IPS-18a (cell line): ENCODE measurements at regions not wholly inside any gene's neighbourhood (a gene's known extent, or its start where the extent isn't known, plus 50 kb on each side); places are given as distances from the start of the nearest gene placed in this dataset.

Experiments used
- H3K27ac ChIP-seq: one replicate; pipeline ENCODE4 v1.5.1; 2013; ENCODE audit warnings: low read length
- H3K27me3 ChIP-seq: one replicate; pipeline ENCODE4 v1.6.1; 2013; ENCODE audit warnings: mild to moderate bottlenecking, low read length; ENCODE audit not compliant: control insufficient read depth, insufficient read depth
- H3K36me3 ChIP-seq: one replicate; pipeline ENCODE4 v1.6.1; 2013; ENCODE audit warnings: low read depth, low read length; ENCODE audit not compliant: control insufficient read depth
- H3K4me1 ChIP-seq: one replicate; pipeline ENCODE4 v1.6.1; 2013; ENCODE audit warnings: low read depth, low read length; ENCODE audit not compliant: control insufficient read depth
- H3K4me3 ChIP-seq: one replicate; pipeline ENCODE4 v1.5.1; 2013; ENCODE audit warnings: low read length
- H3K9ac ChIP-seq: one replicate; pipeline ENCODE4 v1.6.1; 2013; ENCODE audit warnings: mild to moderate bottlenecking, low read length, moderate library complexity
- H3K9me3 ChIP-seq: one replicate; pipeline ENCODE4 v1.6.1; 2013; ENCODE audit warnings: low read depth, low read length; ENCODE audit not compliant: control insufficient read depth

GRCh38 chr6:113397236-113397635 lies 459.9 kb upstream of the MARCKS start:
- no peaks in the 10 kb centered on the region for H3K9me3 ChIP-seq
- no peaks in the 10 kb centered on the region for H3K4me1 ChIP-seq
- no peak overlapping the region for H3K4me3 ChIP-seq
- no peaks in the 10 kb centered on the region for H3K36me3 ChIP-seq
- H3K27me3 ChIP-seq, result no peaks in the 10 kb centered on the region
- H3K27ac ChIP-seq, result no peak overlapping the region
- no peak overlapping the region for H3K9ac ChIP-seq

GRCh38 chr6:113401231-113401630 lies 455.9 kb upstream of the MARCKS start:
- no peak overlapping the region for H3K4me3 ChIP-seq
- no peaks in the 10 kb centered on the region for H3K4me1 ChIP-seq
- H3K36me3 ChIP-seq, result no peaks in the 10 kb centered on the region

GRCh38 chr6:113402544-113402943 lies 454.6 kb upstream of the MARCKS start:
- no peaks in the 10 kb centered on the region for H3K27me3 ChIP-seq
- no peaks in the 10 kb centered on the region for H3K4me1 ChIP-seq
- H3K9me3 ChIP-seq, result no peaks in the 10 kb centered on the region
- H3K27ac ChIP-seq, result no peak overlapping the region
- no peak overlapping the region for H3K4me3 ChIP-seq
- H3K36me3 ChIP-seq, result no peaks in the 10 kb centered on the region
- no peak overlapping the region for H3K9ac ChIP-seq

More at GRCh38 chr6:113401231-113401630, 455.9 kb upstream of the MARCKS start:
- no peaks in the 10 kb centered on the region for H3K9me3 ChIP-seq
- H3K9ac ChIP-seq, result no peak overlapping the region
- H3K27ac ChIP-seq, result no peak overlapping the region
- no peaks in the 10 kb centered on the region for H3K27me3 ChIP-seq

- H3K36me3 ChIP-seq, result no peaks in the 10 kb centered on the region
- no peaks in the 10 kb centered on the region for H3K9me3 ChIP-seq
- H3K27ac ChIP-seq, result no peak overlapping the region
- no peaks in the 10 kb centered on the region for H3K4me1 ChIP-seq
- H3K9ac ChIP-seq, result no peak overlapping the region
- no peaks in the 10 kb centered on the region for H3K27me3 ChIP-seq
- no peak overlapping the region for H3K4me3 ChIP-seq
Observed at GRCh38 chr6:113403966-113404595, 453.1 kb upstream of the MARCKS start.

GRCh38 chr6:113405326-113406047 lies 451.7 kb upstream of the MARCKS start:
- Histone ChIP-seq H3K9ac (no peak overlapping the region), H3K27ac (no peak overlapping the region), H3K9me3 (no peaks in the 10 kb centered on the region), H3K36me3 (no peaks in the 10 kb centered on the region), H3K4me3 (no peak overlapping the region), H3K27me3 (no peaks in the 10 kb centered on the region), H3K4me1 (no peaks in the 10 kb centered on the region)

GRCh38 chr6:113406048-113406695 lies 451.0 kb upstream of the MARCKS start:
- no peaks in the 10 kb centered on the region for H3K36me3 ChIP-seq
- no peaks in the 10 kb centered on the region for H3K9me3 ChIP-seq
- H3K9ac ChIP-seq, result no peak overlapping the region
- H3K4me3 ChIP-seq, result no peak overlapping the region
- no peaks in the 10 kb centered on the region for H3K4me1 ChIP-seq
- H3K27me3 ChIP-seq, result no peaks in the 10 kb centered on the region
- H3K27ac ChIP-seq, result no peak overlapping the region

GRCh38 chr6:113411011-113411410 lies 446.1 kb upstream of the MARCKS start:
- no peaks in the 10 kb centered on the region for H3K9me3 ChIP-seq
- no peak overlapping the region for H3K4me3 ChIP-seq
- H3K27ac ChIP-seq, result no peak overlapping the region
- H3K4me1 ChIP-seq, result peaks cover 8% of the 10 kb centered on the region
- no peaks in the 10 kb centered on the region for H3K27me3 ChIP-seq
- H3K36me3 ChIP-seq, result no peaks in the 10 kb centered on the region
- H3K9ac ChIP-seq, result no peak overlapping the region

GRCh38 chr6:113412589-113413357 lies 444.4 kb upstream of the MARCKS start:
- no peak overlapping the region for H3K4me3 ChIP-seq
- H3K9me3 ChIP-seq, result no peaks in the 10 kb centered on the region
- peaks cover 8% of the 10 kb centered on the region for H3K4me1 ChIP-seq
- H3K27ac ChIP-seq, result no peak overlapping the region
- H3K9ac ChIP-seq, result no peak overlapping the region
- H3K27me3 ChIP-seq, result no peaks in the 10 kb centered on the region
- no peaks in the 10 kb centered on the region for H3K36me3 ChIP-seq

- H3K4me3 ChIP-seq, result no peak overlapping the region
- H3K9me3 ChIP-seq, result no peaks in the 10 kb centered on the region
- no peaks in the 10 kb centered on the region for H3K27me3 ChIP-seq
- no peak overlapping the region for H3K27ac ChIP-seq
- peaks cover 8% of the 10 kb centered on the region for H3K4me1 ChIP-seq
- H3K36me3 ChIP-seq, result no peaks in the 10 kb centered on the region
- no peak overlapping the region for H3K9ac ChIP-seq
Observed at GRCh38 chr6:113414511-113414910, 442.6 kb upstream of the MARCKS start.

GRCh38 chr6:113416170-113416569 lies 441.0 kb upstream of the MARCKS start:
- H3K36me3 ChIP-seq, result no peaks in the 10 kb centered on the region
- H3K4me1 ChIP-seq, result peaks cover 8% of the 10 kb centered on the region
- H3K27me3 ChIP-seq, result no peaks in the 10 kb centered on the region
- H3K9me3 ChIP-seq, result no peaks in the 10 kb centered on the region
- H3K9ac ChIP-seq, result no peak overlapping the region
- no peak overlapping the region for H3K27ac ChIP-seq
- no peak overlapping the region for H3K4me3 ChIP-seq

- no peaks in the 10 kb centered on the region for H3K27me3 ChIP-seq
- H3K4me1 ChIP-seq, result no peaks in the 10 kb centered on the region
- H3K9ac ChIP-seq, result no peak overlapping the region
Observed at GRCh38 chr6:113420290-113420689, 436.9 kb upstream of the MARCKS start.

More at GRCh38 chr6:113420290-113420689, 436.9 kb upstream of the MARCKS start:
- Histone ChIP-seq H3K4me3 (no peak overlapping the region), H3K36me3 (no peaks in the 10 kb centered on the region), H3K27ac (no peak overlapping the region), H3K9me3 (no peaks in the 10 kb centered on the region)
